HG02623 (cell line): ENCODE measurements at regions not wholly inside any gene's neighbourhood (a gene's known extent, or its start where the extent isn't known, plus 50 kb on each side); places are given as distances from the start of the nearest gene placed in this dataset.

ENCODE experiments used
- ATAC-seq: cut with Tn5 transposase; IDR thresholded peaks from one replicate; pipeline ENCODE4 v1.9.1; 2021; ENCODE audit warnings: moderate library complexity; ENCODE audit not compliant: unreplicated experiment

- no peak for ATAC-seq
These were observed 152.6 kb upstream of the SGK1 start for GRCh38 chr6:134470457-134470975.

GRCh38 chr6:134469702-134470456 lies 152.0 kb upstream of the SGK1 start:
- ATAC-seq, result no peak

DNA sequence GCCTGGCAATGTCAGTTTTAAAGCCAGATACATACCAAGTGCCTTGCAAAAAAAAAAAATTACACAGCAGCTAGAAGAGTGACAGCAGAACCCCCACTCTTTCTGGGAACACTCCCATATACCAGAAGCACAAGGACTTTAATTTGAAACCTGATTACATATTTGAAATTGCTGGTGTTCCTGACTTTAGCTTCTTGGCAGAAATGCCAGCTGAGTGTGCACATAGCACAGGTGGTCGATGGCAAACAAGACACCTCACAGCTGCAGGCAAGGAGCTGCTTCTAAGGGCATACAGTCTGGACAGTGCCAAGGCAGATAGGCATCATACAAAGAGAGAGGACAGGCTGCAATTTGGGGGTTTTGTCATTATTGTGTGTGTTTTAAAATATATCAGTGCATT lies 150.7 kb upstream of the SGK1 start:
- no peak for ATAC-seq

GRCh38 chr6:134467620-134468019 lies 149.7 kb upstream of the SGK1 start:
- no peak for ATAC-seq

GRCh38 chr6:134466771-134467525 lies 149.0 kb upstream of the SGK1 start:
- ATAC-seq, result no peak

GRCh38 chr6:134464690-134465411 lies 146.9 kb upstream of the SGK1 start:
- no peak for ATAC-seq

DNA sequence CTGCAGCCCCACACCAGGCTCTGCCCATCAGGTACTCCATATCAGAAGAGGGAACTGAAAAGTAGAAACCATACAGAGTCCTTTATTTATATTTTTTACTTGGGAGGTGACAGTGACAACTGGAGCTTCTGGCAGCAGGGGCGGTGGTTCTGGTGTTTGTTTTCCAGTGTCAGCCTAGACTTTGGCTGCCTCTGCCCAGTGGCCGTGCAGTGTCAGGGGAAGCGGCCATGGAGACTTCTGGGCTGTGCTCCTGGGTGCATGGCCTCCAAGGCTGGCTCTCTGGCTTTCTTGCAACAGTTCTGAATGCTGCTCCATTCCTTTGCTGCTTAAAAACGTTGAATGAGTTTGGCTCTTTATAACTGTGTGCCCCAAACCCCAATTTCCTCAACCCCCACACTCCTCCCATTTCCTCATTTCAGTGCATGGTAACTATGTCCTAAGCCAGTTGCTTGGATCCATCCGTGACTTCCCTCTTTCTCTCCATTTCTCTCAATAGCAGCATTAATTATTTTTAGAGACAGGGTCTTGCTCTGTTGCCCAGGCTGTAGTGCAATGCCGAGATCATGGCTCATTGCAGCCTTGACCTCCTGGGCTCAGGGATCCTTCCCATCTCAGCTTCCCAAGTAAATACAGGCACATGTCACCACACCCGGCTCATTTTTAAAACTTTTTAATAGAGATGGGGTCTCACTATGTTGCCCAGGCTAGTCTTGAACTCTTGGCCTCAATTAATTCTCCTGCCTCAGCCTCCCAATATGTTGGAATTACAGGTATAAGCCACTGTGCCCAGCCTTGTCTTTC lies 141.1 kb upstream of the SGK1 start:
- no peak for ATAC-seq

DNA sequence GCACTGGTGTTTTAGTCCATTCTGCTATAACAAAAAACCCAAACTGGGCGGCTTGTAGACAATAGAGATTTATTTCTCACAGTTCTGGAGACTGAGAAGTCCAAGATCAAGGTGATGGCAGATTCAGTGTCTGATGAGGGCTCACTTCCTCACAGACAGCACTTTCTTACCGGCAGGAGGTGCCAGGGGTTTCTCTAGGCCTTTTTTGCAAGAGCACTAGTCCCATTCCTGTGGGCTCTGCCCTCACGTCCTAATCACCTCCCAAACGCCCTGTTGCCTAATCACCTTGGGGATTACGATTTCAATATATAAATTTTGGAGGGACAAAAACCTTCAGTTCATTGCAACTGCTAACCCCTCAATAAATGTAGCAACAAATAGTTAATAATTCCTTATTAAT lies 140.0 kb upstream of the SGK1 start:
- ATAC-seq, result no peak

GRCh38 chr6:134456226-134456625 lies 138.3 kb upstream of the SGK1 start:
- no peak for ATAC-seq

GRCh38 chr6:134455319-134455718 lies 137.4 kb upstream of the SGK1 start:
- ATAC-seq, result no peak

- ATAC-seq, result no peak
These were observed 136.9 kb upstream of the SGK1 start for GRCh38 chr6:134454794-134455193.

DNA sequence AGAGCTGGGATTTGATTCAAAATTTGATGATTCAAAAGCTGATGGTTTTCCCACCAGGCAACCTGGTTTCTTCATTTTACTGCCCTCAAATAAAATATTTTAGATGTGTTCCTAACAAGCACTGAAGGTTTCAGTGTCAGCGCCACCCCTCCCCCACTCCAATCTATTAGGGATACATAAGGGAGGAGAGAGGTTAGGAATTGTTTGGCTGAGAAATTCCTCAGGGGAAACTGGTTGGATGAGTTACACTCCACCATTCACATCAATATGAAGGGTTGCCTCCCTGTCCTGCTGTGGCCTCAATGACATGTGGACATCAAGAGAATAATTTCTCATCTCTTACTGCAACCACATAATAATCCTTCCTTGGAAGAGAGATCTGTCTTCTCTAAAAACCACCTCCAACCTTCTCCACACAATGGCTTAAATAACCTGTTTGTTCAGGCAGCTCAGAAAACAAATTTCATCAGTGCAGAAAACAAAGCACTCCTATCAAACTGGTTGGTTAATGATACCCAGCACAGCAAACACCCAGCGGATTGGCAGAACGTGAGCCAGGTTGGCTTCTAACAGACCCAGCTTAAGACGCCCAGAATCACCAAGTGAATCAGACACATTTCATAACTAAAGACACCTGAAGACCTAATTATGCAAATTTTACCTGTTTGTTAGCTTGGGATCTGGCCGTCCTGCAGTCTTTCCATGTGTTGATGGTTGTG lies 136.0 kb upstream of the SGK1 start:
- ATAC-seq, result no peak

DNA sequence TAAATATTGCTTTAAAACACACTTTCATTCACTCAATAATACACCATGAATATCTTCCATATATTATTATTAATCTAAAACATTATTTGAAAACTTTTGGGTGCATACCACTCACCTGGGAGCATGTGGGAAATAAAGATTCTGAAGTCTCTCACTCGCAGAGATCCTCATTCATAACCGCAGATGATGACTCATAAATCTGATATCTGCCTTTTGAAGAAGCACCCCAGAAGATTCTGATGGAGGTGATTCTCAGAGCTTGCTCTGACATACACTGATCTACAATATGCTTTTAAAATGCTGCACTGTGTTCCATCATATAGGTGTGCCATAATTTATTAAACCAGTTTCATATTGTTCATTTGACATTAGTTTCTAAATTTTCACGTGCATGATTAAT lies 135.0 kb upstream of the SGK1 start:
- no peak for ATAC-seq

DNA sequence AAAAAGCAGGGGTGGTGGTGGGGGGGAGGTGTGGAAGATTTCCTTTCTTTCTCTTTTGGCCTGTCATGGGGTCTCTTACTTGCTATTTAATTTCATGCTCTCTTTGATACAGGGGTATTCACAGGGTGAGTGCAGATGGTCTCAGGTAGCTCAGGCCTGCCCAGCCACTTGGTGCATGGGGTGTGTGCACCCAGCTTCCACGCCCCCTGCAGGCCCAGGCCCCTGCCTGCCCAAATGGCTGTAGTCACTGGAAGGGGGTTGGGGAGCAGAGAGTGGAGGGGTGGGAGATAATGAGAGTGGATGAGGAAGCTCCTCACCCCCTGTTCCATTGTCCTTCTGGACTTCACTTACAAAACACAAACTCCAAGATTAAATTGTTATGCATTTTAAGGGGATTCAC lies 133.6 kb upstream of the SGK1 start:
- no peak for ATAC-seq

DNA sequence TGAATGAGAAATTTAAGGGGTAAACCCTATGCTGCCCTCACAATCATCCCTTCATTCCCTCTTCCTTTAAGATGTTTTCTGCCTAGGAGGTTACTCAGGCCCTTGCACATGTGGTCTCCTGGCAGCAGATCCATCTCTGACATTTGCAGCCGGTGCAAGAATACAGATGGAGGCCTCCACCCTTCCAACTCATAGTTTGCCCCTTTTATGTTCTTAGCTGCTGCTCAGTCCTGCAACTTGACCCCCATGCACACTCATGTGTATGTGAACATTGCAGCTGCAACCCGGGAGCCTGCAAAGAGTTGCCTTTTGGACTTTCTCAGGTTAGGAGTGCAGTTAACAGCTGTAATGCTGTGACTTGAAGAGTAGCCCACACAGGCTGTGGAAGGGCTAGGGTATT lies 131.9 kb upstream of the SGK1 start:
- ATAC-seq, result no peak

GRCh38 chr6:134449004-134449403 lies 131.1 kb upstream of the SGK1 start:
- no peak for ATAC-seq

DNA sequence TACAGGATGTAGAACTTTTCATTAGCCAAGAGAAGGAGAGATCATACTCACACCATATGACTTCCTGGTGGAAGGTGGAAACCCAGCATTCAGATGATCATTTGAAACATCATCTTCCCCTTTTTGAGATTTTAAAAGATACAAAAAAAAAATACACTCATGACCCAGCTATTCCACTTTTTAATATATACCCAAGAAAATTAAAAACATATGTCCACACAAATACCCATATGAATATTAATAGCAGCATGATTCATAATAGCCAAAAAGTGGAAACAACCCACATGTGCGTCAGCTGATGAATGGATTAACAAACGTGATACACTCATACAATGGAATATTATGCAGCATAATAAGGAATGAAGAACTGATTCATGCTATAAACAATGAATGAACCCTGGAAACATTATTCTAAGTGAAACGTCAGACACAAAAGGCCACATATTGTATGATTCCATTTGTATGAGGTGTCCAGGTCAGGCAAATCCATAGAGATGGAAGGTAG lies 130.0 kb upstream of the SGK1 start:
- no peak for ATAC-seq

- ATAC-seq, result no peak
These were observed 129.5 kb upstream of the SGK1 start for GRCh38 chr6:134447423-134447822.

DNA sequence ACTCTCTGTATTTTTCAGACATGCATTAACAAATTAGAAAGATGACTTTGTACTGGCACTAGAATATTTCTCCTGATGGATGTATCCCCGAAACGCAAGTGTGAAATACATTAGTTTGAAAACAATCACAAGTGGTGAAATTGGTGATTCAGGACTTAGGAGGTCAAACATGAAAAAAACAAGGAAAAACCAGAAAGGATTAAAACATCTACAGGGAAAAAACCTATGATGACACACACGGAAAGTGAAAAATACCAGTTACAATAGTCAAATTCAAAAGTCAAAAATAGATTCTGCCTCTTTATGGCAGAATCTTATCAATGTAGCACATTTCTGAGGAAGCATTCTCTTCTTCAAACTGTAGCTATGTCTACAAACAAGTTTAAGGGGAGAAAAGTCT lies 129.0 kb upstream of the SGK1 start:
- ATAC-seq, result no peak
